ENCODE measurements at regions not wholly inside any gene's neighbourhood (a gene's known extent, or its start where the extent isn't known, plus 50 kb on each side); places are given as distances from the start of the nearest gene placed in this dataset.

GRCh38 chr2:209324281-209324680 is 99.6 kb upstream of the MAP2 start:
- H3K27ac Mint-ChIP-seq, result no peak overlapping the region
- no peak overlapping the region for H3K4me3 Mint-ChIP-seq
- H3K4me1 Mint-ChIP-seq, result peaks cover 0 to 3% (median 2%) of the 10 kb centered on the region in 3 donors
- H3K36me3 Mint-ChIP-seq, result no peaks in the 10 kb centered on the region
- H3K9me3 Mint-ChIP-seq, result no peaks in the 10 kb centered on the region
- H3K27me3 Mint-ChIP-seq, result no peaks in the 10 kb centered on the region

GRCh38 chr2:209331291-209331844 is 92.5 kb upstream of the MAP2 start:
- H3K27ac Mint-ChIP-seq, result no peak overlapping the region
- H3K4me3 Mint-ChIP-seq, result no peak overlapping the region
- H3K27me3 Mint-ChIP-seq, result peaks cover 1% of the 10 kb centered on the region
- peaks cover 0 to 2% (median 0%) of the 10 kb centered on the region in 3 donors for H3K9me3 Mint-ChIP-seq
- no peaks in the 10 kb centered on the region for H3K36me3 Mint-ChIP-seq
- H3K4me1 Mint-ChIP-seq, result no peaks in the 10 kb centered on the region

- no peaks in the 10 kb centered on the region for H3K4me1 Mint-ChIP-seq
- H3K27me3 Mint-ChIP-seq, result peaks cover 4% of the 10 kb centered on the region
- H3K4me3 Mint-ChIP-seq, result no peak overlapping the region
These were observed 89.4 kb upstream of the MAP2 start for GRCh38 chr2:209334188-209335017.

GRCh38 chr2:209340522-209340921 is 83.3 kb upstream of the MAP2 start:
- Mint-ChIP-seq H3K4me3 (no peak overlapping the region), H3K27me3 (peaks cover 6% of the 10 kb centered on the region), H3K4me1 (no peaks in the 10 kb centered on the region), H3K27ac (peak overlapping the region in 1 of 3 donors; percentile 82), H3K9me3 (no peaks in the 10 kb centered on the region), H3K36me3 (no peaks in the 10 kb centered on the region)

More at GRCh38 chr2:209334188-209335017, 89.4 kb upstream of the MAP2 start:
- H3K36me3 Mint-ChIP-seq, result no peaks in the 10 kb centered on the region
- H3K27ac Mint-ChIP-seq, result no peak overlapping the region
- peaks cover 0 to 2% (median 0%) of the 10 kb centered on the region in 3 donors for H3K9me3 Mint-ChIP-seq

- Mint-ChIP-seq H3K4me3 (no peak overlapping the region), H3K4me1 (no peaks in the 10 kb centered on the region), H3K9me3 (no peaks in the 10 kb centered on the region), H3K27me3 (peaks cover 4% of the 10 kb centered on the region), H3K27ac (no peak overlapping the region), H3K36me3 (no peaks in the 10 kb centered on the region)
These were observed 79.5 kb upstream of the MAP2 start for GRCh38 chr2:209344349-209344748.

GRCh38 chr2:209348433-209348832 is 75.4 kb upstream of the MAP2 start:
- Mint-ChIP-seq H3K4me3 (no peak overlapping the region), H3K27me3 (no peaks in the 10 kb centered on the region), H3K36me3 (no peaks in the 10 kb centered on the region), H3K4me1 (no peaks in the 10 kb centered on the region), H3K27ac (no peak overlapping the region), H3K9me3 (no peaks in the 10 kb centered on the region)

GRCh38 chr2:209351636-209352035 is 72.2 kb upstream of the MAP2 start:
- Mint-ChIP-seq H3K9me3 (peaks cover 0 to 5% (median 2%) of the 10 kb centered on the region in 3 donors), H3K4me3 (no peak overlapping the region), H3K4me1 (no peaks in the 10 kb centered on the region), H3K27ac (no peak overlapping the region), H3K36me3 (no peaks in the 10 kb centered on the region), H3K27me3 (no peaks in the 10 kb centered on the region)

- no peaks in the 10 kb centered on the region for H3K27me3 Mint-ChIP-seq
- no peaks in the 10 kb centered on the region for H3K4me1 Mint-ChIP-seq
- peaks cover 0 to 5% (median 2%) of the 10 kb centered on the region in 3 donors for H3K9me3 Mint-ChIP-seq
- no peak overlapping the region for H3K27ac Mint-ChIP-seq
- no peaks in the 10 kb centered on the region for H3K36me3 Mint-ChIP-seq
- no peak overlapping the region for H3K4me3 Mint-ChIP-seq
These were observed 64.9 kb upstream of the MAP2 start for GRCh38 chr2:209358992-209359391.

- Mint-ChIP-seq H3K27ac (no peak overlapping the region), H3K27me3 (peaks cover 11% of the 10 kb centered on the region), H3K36me3 (no peaks in the 10 kb centered on the region), H3K9me3 (peaks cover 4 to 7% (median 7%) of the 10 kb centered on the region in 3 donors), H3K4me3 (no peak overlapping the region), H3K4me1 (peaks cover 0 to 1% (median 0%) of the 10 kb centered on the region in 3 donors)
These were observed 56.6 kb upstream of the MAP2 start for GRCh38 chr2:209367075-209367747.

- Mint-ChIP-seq H3K4me1 (peaks cover 0 to 1% (median 0%) of the 10 kb centered on the region in 3 donors), H3K36me3 (no peaks in the 10 kb centered on the region), H3K27me3 (peaks cover 14% of the 10 kb centered on the region), H3K27ac (no peak overlapping the region), H3K9me3 (peaks cover 4 to 15% (median 12%) of the 10 kb centered on the region in 3 donors), H3K4me3 (no peak overlapping the region)
These were observed 55.4 kb upstream of the MAP2 start for GRCh38 chr2:209368406-209368805.

GRCh38 chr2:209368914-209369313 is 54.9 kb upstream of the MAP2 start:
- Mint-ChIP-seq H3K27me3 (peaks cover 16% of the 10 kb centered on the region), H3K9me3 (peaks cover 4 to 15% (median 12%) of the 10 kb centered on the region in 3 donors), H3K27ac (no peak overlapping the region), H3K4me1 (peaks cover 0 to 1% (median 0%) of the 10 kb centered on the region in 3 donors), H3K36me3 (no peaks in the 10 kb centered on the region), H3K4me3 (no peak overlapping the region)

- H3K27me3 Mint-ChIP-seq, result peaks cover 16% of the 10 kb centered on the region
These were observed 54.2 kb upstream of the MAP2 start for GRCh38 chr2:209369656-209370055.

GRCh38 chr2:209371407-209371806 is 52.4 kb upstream of the MAP2 start:
- Mint-ChIP-seq H3K4me3 (no peak overlapping the region), H3K4me1 (peaks cover 0 to 1% (median 0%) of the 10 kb centered on the region in 3 donors), H3K27ac (no peak overlapping the region), H3K9me3 (peaks cover 19 to 27% (median 26%) of the 10 kb centered on the region in 3 donors), H3K36me3 (no peaks in the 10 kb centered on the region), H3K27me3 (peaks cover 21% of the 10 kb centered on the region)

More at GRCh38 chr2:209369656-209370055, 54.2 kb upstream of the MAP2 start:
- Mint-ChIP-seq H3K4me3 (no peak overlapping the region), H3K9me3 (peaks cover 10 to 16% (median 12%) of the 10 kb centered on the region in 3 donors), H3K27ac (no peak overlapping the region), H3K4me1 (peaks cover 0 to 1% (median 0%) of the 10 kb centered on the region in 3 donors), H3K36me3 (no peaks in the 10 kb centered on the region)
